ENCODE measurements at regions not wholly inside any gene's neighbourhood (a gene's known extent, or its start where the extent isn't known, plus 50 kb on each side); places are given as distances from the start of the nearest gene placed in this dataset.

DNA sequence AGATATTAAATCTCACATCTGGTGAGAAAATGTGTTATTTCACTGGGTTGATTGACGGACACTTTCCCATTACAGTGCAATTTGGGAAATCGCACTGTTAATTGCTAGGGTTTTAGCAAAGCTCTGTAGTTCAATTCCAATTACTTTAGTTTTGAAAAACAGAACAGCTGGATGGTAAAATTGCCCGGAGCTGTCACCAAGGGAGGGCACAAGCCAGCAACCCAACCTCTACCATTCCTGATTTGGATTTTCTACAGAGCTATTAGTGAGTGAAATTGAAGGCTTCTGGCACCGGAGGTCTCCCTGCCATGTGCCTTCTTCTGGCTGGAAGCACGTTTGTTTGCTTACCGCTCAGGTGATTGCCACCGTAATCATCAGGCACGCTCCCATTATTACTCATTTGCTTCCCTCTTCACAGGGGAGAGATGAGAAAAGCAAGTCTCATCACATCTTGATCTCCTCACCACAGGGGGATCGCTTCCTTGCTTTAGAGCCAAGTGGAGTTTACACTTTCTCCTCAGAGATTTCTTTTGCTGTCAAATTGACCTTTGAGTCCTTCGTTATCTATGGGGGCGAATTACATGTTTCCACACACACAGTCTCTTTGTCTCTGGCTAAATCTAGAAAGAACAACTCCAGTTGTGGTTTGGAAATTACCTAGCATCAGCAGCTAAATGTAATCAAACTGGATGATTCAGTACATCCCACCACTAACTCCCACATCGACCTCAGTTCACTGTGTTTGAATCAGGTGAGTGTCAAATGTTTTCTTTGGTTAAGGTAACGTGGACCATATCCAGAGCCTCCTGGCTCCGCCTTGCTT, 421.7 kb upstream of the GOLIM4 start (continued):
- TF ChIP-seq, protein P1, sequence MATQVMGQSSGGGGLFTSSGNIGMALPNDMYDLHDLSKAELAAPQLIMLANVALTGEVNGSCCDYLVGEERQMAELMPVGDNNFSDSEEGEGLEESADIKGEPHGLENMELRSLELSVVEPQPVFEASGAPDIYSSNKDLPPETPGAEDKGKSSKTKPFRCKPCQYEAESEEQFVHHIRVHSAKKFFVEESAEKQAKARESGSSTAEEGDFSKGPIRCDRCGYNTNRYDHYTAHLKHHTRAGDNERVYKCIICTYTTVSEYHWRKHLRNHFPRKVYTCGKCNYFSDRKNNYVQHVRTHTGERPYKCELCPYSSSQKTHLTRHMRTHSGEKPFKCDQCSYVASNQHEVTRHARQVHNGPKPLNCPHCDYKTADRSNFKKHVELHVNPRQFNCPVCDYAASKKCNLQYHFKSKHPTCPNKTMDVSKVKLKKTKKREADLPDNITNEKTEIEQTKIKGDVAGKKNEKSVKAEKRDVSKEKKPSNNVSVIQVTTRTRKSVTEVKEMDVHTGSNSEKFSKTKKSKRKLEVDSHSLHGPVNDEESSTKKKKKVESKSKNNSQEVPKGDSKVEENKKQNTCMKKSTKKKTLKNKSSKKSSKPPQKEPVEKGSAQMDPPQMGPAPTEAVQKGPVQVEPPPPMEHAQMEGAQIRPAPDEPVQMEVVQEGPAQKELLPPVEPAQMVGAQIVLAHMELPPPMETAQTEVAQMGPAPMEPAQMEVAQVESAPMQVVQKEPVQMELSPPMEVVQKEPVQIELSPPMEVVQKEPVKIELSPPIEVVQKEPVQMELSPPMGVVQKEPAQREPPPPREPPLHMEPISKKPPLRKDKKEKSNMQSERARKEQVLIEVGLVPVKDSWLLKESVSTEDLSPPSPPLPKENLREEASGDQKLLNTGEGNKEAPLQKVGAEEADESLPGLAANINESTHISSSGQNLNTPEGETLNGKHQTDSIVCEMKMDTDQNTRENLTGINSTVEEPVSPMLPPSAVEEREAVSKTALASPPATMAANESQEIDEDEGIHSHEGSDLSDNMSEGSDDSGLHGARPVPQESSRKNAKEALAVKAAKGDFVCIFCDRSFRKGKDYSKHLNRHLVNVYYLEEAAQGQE (IDR thresholded peaks at IDR 0.05; ENCODE audit: low read depth): no peak
- TF ChIP-seq EZH2 (IDR thresholded peaks at IDR 0.05) (no peak), ELF1 (IDR thresholded peaks at IDR 0.05; ENCODE audit: borderline replicate concordance, low read depth) (no peak), ZFX (IDR thresholded peaks at IDR 0.05) (no peak), CEBPB (IDR thresholded peaks at IDR 0.05; ENCODE audit: low read depth) (no peak)
- TF ChIP-seq, protein P2, sequence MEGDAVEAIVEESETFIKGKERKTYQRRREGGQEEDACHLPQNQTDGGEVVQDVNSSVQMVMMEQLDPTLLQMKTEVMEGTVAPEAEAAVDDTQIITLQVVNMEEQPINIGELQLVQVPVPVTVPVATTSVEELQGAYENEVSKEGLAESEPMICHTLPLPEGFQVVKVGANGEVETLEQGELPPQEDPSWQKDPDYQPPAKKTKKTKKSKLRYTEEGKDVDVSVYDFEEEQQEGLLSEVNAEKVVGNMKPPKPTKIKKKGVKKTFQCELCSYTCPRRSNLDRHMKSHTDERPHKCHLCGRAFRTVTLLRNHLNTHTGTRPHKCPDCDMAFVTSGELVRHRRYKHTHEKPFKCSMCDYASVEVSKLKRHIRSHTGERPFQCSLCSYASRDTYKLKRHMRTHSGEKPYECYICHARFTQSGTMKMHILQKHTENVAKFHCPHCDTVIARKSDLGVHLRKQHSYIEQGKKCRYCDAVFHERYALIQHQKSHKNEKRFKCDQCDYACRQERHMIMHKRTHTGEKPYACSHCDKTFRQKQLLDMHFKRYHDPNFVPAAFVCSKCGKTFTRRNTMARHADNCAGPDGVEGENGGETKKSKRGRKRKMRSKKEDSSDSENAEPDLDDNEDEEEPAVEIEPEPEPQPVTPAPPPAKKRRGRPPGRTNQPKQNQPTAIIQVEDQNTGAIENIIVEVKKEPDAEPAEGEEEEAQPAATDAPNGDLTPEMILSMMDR (IDR thresholded peaks at IDR 0.05 in 2 of 3, conservative IDR thresholded peaks at IDR 0.05 in 1 of 3; ENCODE audit: borderline replicate concordance in 1 of 3, insufficient read depth in 1 of 3, low read depth in 2 of 3, low read length in 2 of 3): no peak

DNA sequence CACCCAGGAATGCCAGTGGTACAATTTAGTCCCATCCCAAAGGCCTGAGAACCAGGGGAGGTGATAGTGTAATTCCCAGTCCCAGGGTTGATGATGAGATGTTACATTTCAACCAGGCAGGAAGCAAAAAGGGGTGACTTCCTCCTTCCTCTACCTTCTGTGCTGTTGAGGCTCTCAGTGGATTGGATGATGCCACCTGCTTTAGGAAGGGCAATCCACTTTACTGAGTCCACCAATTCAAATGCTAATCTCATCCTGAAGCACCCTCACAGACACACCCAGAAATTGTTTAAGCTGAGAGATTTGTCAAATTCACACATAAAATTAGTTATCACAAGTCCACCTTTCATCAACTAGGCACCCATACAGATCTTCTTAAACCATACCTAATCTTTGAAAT, 418.5 kb upstream of the GOLIM4 start:
- CTCF ChIA-PET: interaction anchor here (0.8 kb wide), 1 partner anchor 333 kb away, joined by 3 read pairs; no protein-coding TSS in a partner anchor
- intact Hi-C loops (cut with micrococcal nuclease): loop anchor here (5.0 kb wide), 1 partner anchor 302 kb away; no protein-coding TSS in a partner anchor
- TF ChIP-seq, protein P2 (IDR thresholded peaks at IDR 0.05 in 2 of 3, conservative IDR thresholded peaks at IDR 0.05 in 1 of 3; ENCODE audit: borderline replicate concordance in 1 of 3, insufficient read depth in 1 of 3, low read depth in 2 of 3, low read length in 2 of 3): no peak
- TF ChIP-seq, protein P3, sequence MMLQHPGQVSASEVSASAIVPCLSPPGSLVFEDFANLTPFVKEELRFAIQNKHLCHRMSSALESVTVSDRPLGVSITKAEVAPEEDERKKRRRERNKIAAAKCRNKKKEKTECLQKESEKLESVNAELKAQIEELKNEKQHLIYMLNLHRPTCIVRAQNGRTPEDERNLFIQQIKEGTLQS (IDR thresholded peaks at IDR 0.05): no peak
- no peak for TF ChIP-seq EZH2phosphoT487 (IDR thresholded peaks at IDR 0.05; ENCODE audit: borderline replicate concordance)
- no peak for TF ChIP-seq EGR1 (IDR thresholded peaks at IDR 0.05; ENCODE audit: low read depth)
- no peak for TF ChIP-seq ZFX (IDR thresholded peaks at IDR 0.05)
- no peak for TF ChIP-seq JUND (IDR thresholded peaks at IDR 0.05)
- no peak for TF ChIP-seq FOSL1 (IDR thresholded peaks at IDR 0.05; ENCODE audit: low read depth)
- TF ChIP-seq, protein P4, sequence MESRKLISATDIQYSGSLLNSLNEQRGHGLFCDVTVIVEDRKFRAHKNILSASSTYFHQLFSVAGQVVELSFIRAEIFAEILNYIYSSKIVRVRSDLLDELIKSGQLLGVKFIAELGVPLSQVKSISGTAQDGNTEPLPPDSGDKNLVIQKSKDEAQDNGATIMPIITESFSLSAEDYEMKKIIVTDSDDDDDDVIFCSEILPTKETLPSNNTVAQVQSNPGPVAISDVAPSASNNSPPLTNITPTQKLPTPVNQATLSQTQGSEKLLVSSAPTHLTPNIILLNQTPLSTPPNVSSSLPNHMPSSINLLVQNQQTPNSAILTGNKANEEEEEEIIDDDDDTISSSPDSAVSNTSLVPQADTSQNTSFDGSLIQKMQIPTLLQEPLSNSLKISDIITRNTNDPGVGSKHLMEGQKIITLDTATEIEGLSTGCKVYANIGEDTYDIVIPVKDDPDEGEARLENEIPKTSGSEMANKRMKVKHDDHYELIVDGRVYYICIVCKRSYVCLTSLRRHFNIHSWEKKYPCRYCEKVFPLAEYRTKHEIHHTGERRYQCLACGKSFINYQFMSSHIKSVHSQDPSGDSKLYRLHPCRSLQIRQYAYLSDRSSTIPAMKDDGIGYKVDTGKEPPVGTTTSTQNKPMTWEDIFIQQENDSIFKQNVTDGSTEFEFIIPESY (IDR thresholded peaks at IDR 0.05; ENCODE audit: extremely low read depth, insufficient replicate concordance, low read length): no peak

More for the DNA sequence above, 418.5 kb upstream of the GOLIM4 start:
- H3K9me2 ChIP-seq (ENCODE audit: insufficient read depth): no peaks in the 10 kb centered on the region
- H4K20me1 ChIP-seq (ENCODE audit: insufficient read depth): no peaks in the 10 kb centered on the region
- RAD21 ChIA-PET (ENCODE audit: low non-redundant PET in 1 of 2, low total read pairs in 2 of 2, uncharacterized antibody in 2 of 2, unreplicated experiment in 2 of 2): no interaction called here
- H3K79me2 ChIP-seq (ENCODE audit: insufficient read depth, low read length): no peaks in the 10 kb centered on the region
- no peak overlapping the region for H2AFZ ChIP-seq (ENCODE audit: low read depth, low read length, poor library complexity, severe bottlenecking)
- H3K4me3 ChIP-seq (replicated peaks in 1 of 2; ENCODE audit: low read depth in 1 of 2, low read length in 2 of 2): no peak overlapping the region
- H3K9me3 ChIP-seq (ENCODE audit: control insufficient read depth in 1 of 2, insufficient read depth in 1 of 2, low read depth in 1 of 2, low read length in 2 of 2): no peaks in the 10 kb centered on the region
- no TSS peak for BruUV-seq (replicated peaks)
- ATAC-seq: no peak
- H3K4me1 ChIP-seq (ENCODE audit: control insufficient read depth in 1 of 2, insufficient read depth in 2 of 2, low read length in 2 of 2): no peaks in the 10 kb centered on the region
- no peak overlapping the region for H3K4me2 ChIP-seq (ENCODE audit: low read length)
- H3K9ac ChIP-seq (ENCODE audit: low read length): no peak overlapping the region
- H3K27me3 ChIP-seq (ENCODE audit: insufficient read depth, low read length): peaks cover 12% of the 10 kb centered on the region; the same call in 1 of the 2 replicates
- DNase-seq (ENCODE audit: low read depth, low spot score): no peak
- H3K27ac ChIP-seq (ENCODE audit: low read depth, low read length): no peak overlapping the region
- H3K36me3 ChIP-seq (ENCODE audit: control insufficient read depth in 1 of 2, insufficient read depth in 2 of 2, low read length in 2 of 2): no peaks in the 10 kb centered on the region
- POLR2A ChIA-PET: no interaction called here
